ENCODE measurements at regions not wholly inside any gene's neighbourhood (a gene's known extent, or its start where the extent isn't known, plus 50 kb on each side); places are given as distances from the start of the nearest gene placed in this dataset.
"Not testable (repeated sequence)": the region's sequence is repeated elsewhere in the genome, so short reads cannot be mapped to it uniquely, and the experiment has no call there.

DNA sequence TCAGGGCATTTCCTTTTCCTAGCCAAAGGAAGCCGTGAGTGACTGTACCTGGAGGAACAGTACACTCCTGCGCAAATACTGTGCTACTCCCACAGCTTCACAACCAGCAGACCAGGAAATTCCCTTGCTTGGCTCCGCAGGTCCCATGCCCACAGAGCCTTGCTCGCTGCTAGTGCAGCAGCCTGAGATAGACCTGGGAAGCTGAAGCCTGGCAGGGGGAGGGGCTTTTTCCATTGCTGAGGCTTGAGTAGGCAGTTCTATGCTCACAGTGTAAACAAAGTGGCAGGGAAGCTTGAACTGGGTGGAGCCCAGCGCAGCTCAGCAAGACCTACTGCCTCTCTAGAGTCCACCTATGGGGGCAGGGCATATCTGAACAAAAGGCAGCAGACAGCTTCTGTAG, 291.2 kb downstream of the HGF start:
- no peak for DNase-seq (ENCODE audit: low read depth)

DNA sequence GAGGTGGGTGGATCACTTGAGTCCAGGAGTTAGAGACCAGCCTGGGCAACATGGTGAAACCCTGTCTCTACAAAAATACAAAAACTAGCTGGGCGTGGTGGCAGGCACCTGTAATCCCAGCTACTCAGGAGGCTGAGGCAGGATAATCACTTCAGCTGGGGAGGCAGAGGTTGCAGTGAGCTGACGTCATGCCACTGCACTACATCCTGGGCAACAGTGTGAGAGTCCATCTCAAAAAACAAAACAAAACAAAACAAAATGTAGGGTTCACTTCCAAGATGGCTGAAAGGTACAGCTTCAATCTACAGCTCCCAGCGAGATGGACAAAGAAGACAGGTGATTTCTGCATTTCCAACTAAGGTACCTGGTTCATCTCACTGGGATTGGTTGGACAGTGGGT, 291.6 kb downstream of the HGF start:
- not testable (repeated sequence) for DNase-seq (ENCODE audit: low read depth)

DNA sequence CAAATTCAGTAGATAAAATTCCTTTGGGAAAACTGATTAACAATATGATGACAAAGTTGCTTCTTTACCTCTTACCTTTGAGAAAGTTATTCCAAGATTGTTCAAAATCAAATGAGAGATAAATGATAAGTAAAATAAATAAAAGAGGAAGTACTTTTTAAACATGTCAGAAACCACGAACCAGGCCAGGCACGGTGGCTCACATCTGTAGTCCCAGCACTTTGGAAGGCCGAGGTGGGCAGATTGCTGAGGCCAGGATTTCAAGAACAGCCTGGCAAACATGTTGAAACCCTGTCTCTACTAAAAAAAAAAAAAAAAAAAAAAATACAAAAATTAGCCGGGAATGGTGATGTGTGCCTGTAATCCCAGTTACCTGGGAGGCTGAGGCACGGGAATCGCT, 296.6 kb downstream of the HGF start:
- no peak for DNase-seq (ENCODE audit: low read depth)

DNA sequence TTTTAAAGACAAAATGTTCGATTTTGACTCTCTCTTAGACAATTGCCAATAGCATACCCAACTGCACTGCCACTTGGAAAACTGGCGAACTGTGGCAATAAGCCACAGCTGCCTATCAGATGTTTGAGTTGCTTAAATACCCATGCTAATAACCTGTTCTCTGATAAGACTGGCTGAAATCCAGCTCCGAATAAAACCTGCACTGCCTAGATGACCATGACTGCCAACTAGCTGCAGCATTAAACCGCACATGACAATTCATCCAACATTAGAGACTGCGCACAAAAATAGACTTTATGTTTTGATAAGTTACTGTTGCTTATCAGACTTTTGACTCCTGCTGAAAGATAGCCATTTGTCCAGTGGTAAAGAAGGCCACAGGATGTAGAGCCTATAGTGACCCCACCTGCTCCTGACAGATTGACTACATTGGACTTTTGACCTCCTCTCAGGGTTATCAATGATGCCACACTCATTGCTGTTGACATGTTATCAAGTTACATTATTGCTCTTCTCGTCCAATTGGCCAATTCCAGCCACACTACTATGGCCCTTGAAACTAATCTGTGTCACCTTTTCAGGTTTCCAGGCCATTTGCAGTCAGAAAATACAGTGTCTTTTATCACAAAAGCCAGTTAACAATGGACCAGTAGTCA, 299.0 kb downstream of the HGF start:
- no peak for DNase-seq (ENCODE audit: low read depth)

DNA sequence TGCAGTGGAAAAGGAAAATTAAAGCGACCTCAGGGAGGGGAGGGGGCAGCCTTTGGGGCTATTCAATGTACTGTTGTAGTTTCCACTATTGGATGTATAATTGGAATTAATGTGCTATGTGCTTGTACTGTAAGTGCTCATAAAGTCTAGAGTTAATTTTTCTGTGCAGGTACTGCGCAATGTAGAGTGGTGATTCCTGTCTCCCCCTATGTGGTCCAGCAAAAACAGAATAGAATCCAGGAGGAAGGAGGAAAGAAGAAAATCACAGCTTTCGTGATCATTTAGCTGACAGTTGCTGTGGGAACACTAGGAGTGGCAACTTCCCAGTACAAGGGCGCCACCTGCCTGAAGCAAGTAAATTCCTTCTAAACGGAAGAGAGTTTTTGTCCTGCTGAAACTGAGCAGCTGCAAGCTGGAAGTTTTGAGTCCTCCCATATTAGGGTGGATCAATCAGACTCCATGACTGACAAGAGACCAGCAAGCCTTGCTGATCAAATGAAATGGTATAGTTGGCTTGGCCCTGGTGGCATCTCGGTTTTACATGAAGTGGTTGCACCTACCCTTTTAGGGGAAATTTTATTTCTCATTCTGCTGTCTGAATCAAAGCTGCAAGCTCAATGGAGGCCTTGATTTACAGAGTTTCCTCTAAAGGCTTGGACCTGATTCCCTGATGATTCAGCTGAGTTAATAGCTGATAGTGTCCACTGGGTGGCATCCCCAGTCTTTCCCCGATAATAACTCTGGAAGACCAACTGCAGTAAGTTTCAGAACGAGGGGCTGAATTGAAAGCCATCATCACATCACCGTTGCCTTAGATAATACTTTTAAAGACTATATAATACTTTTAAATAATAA, 299.8 kb downstream of the HGF start:
- peak; percentile 75 for DNase-seq (ENCODE audit: low read depth)

DNA sequence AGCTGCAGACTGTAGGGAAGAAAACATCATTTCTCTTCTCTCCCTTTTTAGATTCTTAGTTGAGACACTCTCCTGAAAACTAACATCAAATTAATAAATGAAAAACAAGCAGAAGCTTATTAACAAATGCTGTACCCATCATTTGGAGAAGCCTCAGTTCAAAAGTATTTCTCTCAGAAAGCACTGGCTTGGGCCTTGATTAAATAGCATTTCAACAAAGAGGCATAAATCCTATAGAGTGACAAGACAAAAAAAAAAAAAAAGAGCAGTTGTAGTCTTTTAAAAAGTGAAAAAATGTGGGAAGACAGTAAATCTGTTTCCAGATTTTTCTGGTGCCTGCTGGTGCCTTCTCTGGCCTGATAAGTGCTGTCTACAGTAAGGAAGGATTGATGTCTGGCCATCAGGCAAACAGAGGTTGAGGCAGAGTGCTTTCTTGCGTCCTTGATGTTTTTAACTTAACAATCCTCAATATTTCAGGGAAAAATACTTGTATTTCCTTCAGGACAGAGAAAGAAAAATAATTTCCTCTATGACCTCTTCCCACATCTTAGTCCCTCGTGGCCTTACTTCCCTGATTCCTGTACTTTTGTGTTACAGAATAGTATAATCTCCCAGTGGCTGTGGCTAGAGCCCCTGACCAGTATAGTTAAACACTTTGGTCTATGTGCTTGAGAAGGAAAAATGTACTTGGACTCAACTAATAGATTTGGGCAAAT, 300.5 kb downstream of the HGF start:
- no peak for DNase-seq (ENCODE audit: low read depth)

DNA sequence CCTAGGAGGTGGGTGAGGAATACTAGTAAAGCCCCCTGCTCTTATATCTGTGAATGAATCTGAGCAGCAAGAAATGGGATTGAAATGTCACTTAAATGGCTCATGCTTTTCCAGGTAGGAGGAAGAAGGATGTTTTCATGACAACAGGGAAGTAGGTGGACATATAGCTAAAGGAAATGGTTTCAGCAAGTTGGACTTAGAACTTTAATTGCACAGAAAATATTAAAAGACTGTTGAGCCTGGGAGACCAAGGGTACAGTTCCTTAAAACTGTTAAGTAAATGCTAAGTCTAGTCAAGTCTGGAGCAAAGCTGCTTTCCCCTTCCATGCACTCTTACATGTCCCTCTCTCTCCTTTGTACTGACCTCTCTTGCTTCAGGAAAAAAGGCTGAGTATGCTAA, 301.3 kb downstream of the HGF start:
- DNase-seq (ENCODE audit: low read depth), result no peak

DNA sequence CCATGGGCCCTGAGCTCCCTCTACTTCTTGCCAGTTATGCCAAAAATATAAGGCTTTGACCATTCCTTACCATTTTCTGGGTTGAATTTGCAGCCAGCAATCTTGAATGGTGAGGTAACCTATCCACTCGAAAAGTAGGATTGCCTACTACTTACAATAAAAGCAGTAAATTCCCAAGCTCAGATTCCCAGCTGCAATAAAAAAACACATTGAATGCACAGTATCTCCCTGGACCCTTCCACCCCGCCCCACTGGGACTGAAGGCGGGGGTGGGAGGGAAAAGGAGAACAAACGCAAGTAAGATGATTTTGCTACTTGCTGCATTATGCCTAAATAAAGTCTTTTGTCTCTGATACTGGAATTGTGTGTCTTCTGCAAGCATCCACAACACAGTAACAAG, 301.9 kb downstream of the HGF start:
- no peak for DNase-seq (ENCODE audit: low read depth)

DNA sequence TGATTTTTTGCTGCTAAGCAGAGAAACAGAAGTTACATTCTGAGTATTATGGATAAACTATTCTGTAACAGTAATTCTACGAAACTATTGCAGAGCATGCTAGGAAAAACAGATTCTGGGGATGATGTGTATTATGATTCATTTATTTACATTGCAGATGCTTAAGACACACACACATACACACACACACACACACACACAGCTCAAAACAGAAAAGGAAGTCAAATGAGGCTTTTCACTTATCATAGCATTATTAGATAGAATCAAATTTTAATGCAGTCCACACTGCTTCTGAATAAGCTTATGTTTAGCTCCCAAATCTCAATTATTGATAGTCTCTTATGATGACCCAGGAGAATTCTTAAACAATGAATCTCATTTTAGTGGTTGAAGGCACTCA, 307.2 kb downstream of the HGF start:
- peak; percentile 76 for DNase-seq (ENCODE audit: low read depth)

DNA sequence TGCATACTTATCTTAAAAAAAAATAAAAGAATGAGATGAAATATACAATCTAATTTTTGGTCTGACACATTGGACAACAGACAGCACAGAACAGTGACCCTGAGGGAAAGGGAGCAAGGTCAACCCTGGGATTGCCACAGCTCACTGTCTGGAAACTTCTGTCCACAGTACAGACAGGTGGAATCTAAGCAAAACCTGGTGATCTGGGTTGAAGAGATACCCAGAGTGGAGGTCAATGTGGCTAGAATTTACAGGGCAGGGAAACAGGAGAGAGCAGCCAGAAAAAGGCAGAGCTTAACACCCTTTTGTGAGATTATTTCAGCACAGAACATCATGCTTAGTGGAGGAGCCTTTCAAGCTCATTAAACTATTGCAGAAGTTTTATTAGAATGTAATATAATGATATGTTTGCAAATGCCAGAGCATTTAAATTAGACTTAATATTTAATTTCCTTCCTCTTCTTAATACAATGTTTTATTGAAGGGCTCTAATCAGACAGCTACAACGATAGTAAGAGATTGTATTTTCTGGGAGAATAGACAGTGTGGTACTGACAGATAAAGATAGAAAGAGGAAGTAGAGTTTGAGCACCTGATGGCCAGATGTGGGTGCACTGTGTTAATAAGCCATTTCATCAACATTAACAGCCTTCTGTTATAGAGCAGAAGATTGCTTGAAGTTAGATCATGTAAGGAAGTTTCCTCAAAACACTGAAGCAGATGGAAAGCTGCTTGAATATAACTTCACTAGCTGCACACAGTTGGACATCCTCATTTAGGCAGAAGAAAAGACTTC, 309.4 kb downstream of the HGF start:
- no peak for DNase-seq (ENCODE audit: low read depth)

DNA sequence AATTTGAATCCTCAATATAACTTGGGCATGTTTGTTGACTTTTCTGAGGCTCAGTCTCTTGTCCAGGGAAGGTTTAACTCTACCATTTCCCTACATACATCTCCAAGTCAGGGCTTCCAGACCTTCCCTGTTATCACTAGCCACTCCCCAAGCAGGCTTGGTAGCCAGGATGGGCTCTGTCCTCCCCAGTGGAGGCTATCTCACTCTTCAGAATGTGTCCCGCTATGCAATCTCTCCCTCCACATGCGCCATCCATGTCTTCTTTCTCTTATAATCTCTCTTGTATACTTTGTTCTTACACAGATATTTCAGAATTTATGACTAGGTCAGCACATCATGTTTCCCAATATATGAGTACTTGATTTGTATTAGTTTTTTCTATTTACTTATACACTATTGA, 310.4 kb downstream of the HGF start:
- no peak for DNase-seq (ENCODE audit: low read depth)

DNA sequence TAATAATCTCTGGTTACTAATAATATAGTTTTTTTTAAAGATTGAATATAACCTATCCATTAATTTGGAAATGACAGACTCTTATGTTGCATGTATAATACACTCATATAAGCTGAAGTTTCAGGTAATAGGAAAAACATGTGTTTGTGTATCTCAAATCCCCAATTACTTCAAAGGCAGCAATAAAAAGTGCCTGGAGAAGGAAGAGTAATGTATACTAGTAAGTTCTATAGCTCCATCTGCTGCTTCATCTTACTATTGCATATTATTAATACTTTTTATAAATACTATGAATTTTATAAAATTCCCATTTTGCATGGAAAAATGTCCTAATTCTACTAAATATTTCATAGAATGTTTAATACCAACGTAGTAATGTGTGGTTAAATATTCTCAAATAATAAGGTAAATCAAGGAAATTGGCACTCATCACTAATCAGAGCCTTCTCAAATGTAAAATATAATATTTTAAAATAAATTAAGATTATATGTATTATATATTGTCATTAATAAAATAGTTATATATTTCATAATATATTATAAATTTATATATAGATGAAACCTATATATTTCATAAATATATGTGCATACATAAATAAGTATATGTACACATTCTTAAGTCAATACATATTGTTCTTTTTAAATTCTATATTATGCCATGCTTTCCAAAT, 311.9 kb downstream of the HGF start:
- peak; percentile 73 for DNase-seq (ENCODE audit: low read depth)

DNA sequence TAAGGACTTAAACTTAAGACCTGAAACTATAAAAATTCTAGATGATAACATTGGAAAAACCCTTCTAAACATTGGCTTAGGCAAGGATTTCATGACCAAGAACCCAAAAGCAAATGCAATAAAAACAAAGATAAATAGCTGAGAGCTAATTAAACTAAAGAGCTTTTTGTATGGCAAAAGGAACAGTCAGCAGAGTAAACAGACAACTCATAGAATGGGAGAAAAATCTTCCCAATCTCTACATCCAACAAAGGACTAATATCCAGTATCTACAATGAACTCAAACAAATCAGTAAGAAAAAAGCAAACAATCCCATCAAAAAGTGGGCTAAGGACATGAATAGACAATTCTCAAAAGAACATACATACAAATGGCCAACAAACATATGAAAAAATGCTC, 316.1 kb downstream of the HGF start:
- DNase-seq (ENCODE audit: low read depth), result not testable (repeated sequence)

DNA sequence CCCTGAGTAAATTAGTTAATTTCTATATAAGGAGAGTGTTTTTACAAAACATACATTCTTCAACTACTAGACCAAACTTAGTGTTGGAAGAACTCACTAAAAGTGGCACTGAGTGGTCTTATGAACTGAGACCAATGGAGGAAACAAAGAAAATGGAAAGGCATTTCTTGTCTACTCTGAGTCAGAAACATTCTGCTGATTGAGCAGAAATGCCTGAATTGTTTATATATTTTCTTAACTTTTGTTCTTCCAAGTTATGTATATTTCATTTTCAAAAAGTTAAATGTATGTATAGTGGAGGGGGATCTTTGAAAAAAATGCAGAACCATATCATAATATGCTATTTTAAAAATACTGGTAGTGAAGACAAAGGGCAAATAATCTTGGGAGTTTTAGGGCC, 320.7 kb downstream of the HGF start:
- no peak for DNase-seq (ENCODE audit: low read depth)

DNA sequence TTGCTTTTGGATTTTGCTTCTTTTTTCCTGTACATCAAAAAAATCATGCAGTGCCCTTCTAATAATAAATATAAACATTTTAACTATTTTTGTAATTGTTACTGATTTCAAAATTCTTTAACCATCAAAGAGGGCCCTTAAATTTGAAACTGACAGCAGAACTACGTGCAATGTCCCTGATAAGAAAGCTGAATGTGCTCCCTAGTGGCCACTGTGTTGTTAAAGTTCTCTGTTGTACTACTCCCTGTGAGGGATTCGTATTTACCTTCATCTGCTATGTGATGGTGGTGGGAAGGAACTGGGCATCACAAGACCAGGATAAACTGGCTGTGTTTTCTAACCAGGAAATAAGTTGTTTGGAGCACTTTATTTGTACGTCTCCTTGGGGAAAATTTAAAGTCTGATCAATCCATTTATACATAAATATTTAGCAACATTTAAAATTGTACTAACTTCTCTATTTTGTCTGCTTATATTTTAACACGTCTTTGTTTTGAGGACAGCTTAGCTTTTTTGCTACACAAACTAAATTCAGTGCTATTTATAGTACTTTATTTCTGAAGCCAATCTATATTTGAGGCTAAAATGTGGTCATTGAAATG, 322.4 kb downstream of the HGF start:
- DNase-seq (ENCODE audit: low read depth), result peak; percentile 65

DNA sequence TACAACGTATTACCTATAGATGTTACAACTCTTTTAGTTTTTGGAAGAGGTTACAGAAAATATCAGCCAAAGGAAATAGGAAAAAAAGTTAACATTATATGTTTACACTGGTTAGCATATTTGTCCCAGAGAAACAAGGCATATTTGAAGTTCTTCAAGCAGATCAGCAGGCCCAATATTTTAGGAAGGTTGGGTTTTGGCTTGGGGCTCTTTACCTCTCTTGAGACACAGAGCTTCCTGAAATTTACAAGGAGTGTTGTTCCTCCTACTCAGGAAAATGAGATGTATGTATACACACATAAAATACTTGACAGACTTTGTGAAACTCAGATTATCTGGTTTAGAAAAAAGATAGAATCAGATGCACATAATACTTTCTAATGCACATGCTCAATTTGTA, 323.6 kb downstream of the HGF start:
- DNase-seq (ENCODE audit: low read depth), result no peak

DNA sequence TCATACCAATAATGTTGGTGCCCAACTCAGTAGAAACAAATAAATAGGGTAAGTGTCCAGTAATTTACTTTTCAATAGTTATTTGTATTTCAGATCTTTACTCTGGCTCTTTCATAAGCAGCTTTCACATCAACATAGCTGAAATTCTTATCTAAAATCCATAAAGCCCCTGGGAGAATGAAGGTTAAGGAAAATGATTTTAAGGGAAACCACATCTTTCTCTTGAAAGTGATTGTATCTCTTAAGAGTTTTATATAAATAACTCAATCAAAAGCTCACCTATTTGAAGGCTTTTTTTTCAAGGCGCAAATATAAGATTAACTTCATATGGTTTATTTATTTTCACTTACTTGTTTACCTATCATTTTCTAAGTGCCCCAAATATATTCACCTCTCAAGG, 324.4 kb downstream of the HGF start:
- no peak for DNase-seq (ENCODE audit: low read depth)

DNA sequence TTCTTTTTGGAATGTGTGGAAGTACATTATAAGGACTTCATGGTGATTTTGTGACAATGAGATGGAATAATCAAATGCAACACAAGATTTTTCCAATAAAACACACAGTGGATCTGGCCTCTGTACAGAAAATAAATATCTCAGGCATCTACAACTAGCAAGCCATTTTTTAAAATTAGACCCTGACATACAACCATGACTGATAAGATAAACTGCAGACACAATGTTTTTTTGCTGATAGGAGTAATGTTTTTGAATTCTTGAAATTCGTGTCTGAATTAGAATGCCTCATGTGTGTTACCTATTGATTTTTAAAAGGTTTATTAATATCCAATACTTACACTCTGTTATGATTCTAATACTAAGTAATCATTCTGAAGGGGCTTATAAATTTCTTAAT, 328.1 kb downstream of the HGF start:
- no peak for DNase-seq (ENCODE audit: low read depth)

DNA sequence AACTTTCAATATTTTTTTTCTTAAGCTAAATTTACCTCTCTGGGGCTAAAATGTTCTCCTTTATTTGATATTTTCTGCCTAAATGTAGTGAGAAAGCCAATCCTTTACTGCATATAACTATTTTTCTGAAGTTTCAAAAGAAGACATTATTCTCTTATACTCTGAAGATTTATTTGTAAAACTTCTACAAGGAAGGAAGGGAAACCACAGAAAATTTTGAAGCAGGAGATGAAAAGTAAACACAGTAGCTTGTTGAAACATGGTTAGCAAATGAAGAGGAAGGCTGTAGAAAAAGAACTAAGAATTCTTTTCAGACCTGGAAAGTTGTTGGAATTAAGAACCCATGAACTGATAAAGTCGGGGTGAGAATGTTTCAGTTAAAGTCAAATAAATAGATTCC, 330.3 kb downstream of the HGF start:
- DNase-seq (ENCODE audit: low read depth), result no peak

DNA sequence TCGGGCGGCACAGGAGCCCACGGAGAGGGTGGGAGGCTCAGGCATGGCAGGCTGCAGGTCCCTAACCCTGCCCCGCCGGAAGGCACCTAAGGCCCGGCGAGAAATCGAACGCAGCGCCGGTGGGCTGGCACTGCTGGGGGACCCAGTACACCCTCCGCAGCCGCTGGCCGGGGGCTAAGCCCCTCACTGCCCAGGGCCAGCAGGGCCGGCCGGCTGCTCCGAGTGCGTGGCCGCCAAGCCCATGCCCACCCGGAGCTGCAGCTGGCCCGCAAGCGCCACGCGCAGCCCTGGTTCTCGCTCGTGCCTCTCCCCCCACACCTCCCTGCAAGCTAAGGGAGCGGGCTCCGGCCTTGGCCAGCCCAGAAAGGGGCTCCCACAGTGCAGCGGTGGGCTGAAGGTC, 332.7 kb downstream of the HGF start:
- DNase-seq (ENCODE audit: low read depth), result not testable (repeated sequence)

DNA sequence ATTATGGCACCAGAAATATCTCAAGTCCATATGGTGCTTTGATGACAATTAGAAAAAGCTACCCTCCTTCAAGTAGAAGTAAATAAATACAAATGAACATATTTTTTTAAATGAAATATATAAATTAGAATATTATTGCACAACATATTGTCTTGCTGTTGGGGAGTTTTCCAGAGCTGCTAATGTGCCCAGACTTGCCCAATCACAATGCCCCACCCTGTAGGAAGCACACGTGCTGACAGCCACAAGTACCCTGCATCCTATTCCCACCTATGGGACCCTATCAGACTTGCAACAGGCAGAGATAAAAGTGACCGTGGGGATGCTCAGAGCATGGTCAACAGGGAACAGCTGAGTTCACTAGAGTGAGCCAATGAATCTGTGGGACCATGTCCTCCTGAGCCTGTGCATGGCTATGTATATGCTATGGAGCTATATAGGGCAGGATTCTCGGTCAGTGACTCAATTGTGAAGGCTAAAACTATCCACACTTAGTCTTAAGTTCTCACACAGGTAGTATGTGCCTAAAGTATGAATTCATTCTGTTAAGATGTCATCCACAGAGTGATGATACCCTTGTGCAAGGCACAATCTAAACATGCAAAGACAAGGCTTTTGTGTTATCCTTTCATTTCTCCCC, 336.0 kb downstream of the HGF start:
- no peak for DNase-seq (ENCODE audit: low read depth)

All from ELR (cell line).